Right lobe of liver (tissue), 6 donors: ENCODE measurements at regions not wholly inside any gene's neighbourhood (a gene's known extent, or its start where the extent isn't known, plus 50 kb on each side); places are given as distances from the start of the nearest gene placed in this dataset.

ENCODE experiments used
- ATAC-seq, 4 donors: fragments of 200-7000 bp; cut with Tn5 transposase; one replicate each; pipeline ENCODE4 v1.9.1; 2020; ENCODE audit warnings: mild to moderate bottlenecking in 4 of 4, moderate library complexity in 4 of 4
- DNase-seq, 3 donors: peaks; one replicate each; pipeline ENCODE4 v3.0.0-alpha.2; 2020
- H3K27ac ChIP-seq, 3 donors: fragments of 200-600 bp; one replicate each; pipeline ENCODE4 v1.8.0; 2022
- H3K27me3 ChIP-seq, 2 donors: fragments of 200-600 bp; one replicate each; pipeline ENCODE4 v1.8.0; 2022
- H3K36me3 ChIP-seq, 4 donors: fragments of 200-600 bp; sonication (generic) in 1 of 4; one replicate each; pipeline versions ENCODE4 v1.5.1 to v1.8.0; 2017 to 2022; ENCODE audit warnings: control low read depth in 1 of 4
- H3K4me1 ChIP-seq, 4 donors: fragments of 200-600 bp; sonication (generic) in 1 of 4; one replicate each; pipeline versions ENCODE4 v1.5.1 to v1.8.0; 2017 to 2022; ENCODE audit warnings: control low read depth in 1 of 4
- H3K4me3 ChIP-seq, 3 donors: fragments of 200-600 bp; one replicate each; pipeline ENCODE4 v1.8.0; 2022
- H3K9me3 ChIP-seq, 4 donors: fragments of 200-600 bp; sonication (generic) in 1 of 4; one replicate each; pipeline versions ENCODE4 v1.5.1 to v1.8.0; 2017 to 2022; ENCODE audit warnings: control low read depth in 1 of 4
- CTCF ChIP-seq, 4 donors: fragments of 200-600 bp in 3 of 4; fragments of 450-650 bp in 1 of 4; IDR thresholded peaks; one replicate each; pipeline versions ENCODE4 v1.5.1 to v1.8.0; 2016 to 2022; ENCODE audit warnings: antibody characterized with exemption in 4 of 4, mild to moderate bottlenecking in 2 of 4
- POLR2A ChIP-seq: fragments of 450-650 bp; IDR thresholded peaks from one replicate; pipeline ENCODE4 v1.6.1; 2017; ENCODE audit warnings: antibody characterized with exemption, mild to moderate bottlenecking
- WGBS: methylation state at CpG from one replicate; pipeline ENCODE4 v1.1.6; 2018; ENCODE audit warnings: low coverage, low lambda C conversion rate; ENCODE audit not compliant: insufficient coverage; ENCODE audit errors: missing lambda C conversion rate; 5-methylcytosine and 5-hydroxymethylcytosine counted together
- intact Hi-C, 2 donors: fragments of 100-400 bp; cut with DNase I; formaldehyde crosslinking; loops; one replicate each; pipeline versions ENCODE4 v1.11.2 to v1.14.1; 2022
- donor health status: DM: no; HTN: yes; CAD: no.
- donor health status: DM: no; HTN: no; CAD: no.
- donor health status: DM: no; HTN: no; CAD: no.
- donor health status: DM: no; HTN: yes; CAD: no.
- donor health status: DM: no; HTN: yes; CAD: no.

DNA sequence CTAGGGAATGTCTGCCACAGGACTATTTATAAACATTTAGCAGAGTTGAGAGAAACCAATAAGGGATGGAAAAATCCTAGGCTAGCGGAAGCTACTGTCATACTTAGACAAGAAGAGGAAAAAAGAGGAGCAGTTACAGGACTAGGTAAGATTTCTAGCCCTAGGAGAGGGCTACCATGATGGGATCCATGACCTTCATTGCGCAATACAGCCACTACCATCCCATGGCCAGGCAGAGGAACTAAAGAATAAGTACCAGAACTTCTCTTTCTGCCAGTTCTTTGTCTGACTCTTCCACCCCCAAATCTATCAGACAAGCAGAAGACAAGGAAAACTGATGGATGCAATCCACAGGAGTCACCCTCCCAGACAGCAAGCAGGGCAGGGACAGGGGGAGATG is 417.0 kb upstream of the CHST9 start:
- Histone ChIP-seq H3K27me3 (no peaks in the 10 kb centered on the region), H3K4me1 (no peaks in the 10 kb centered on the region), H3K27ac (no peak overlapping the region), H3K9me3 (no peaks in the 10 kb centered on the region), H3K36me3 (no peaks in the 10 kb centered on the region), H3K4me3 (no peak overlapping the region)
- DNase-seq (no peak), ATAC-seq (no peak)
- WGBS, result 88% methylated on average over 2 of the region's 2 CpGs
- intact Hi-C loops, result loop anchor here (10.0 kb wide), 1 partner anchor 143 kb away; no protein-coding TSS in a partner anchor
- no peak for TF ChIP-seq CTCF (IDR thresholded peaks at IDR 0.05)
- no peak for TF ChIP-seq POLR2A

DNA sequence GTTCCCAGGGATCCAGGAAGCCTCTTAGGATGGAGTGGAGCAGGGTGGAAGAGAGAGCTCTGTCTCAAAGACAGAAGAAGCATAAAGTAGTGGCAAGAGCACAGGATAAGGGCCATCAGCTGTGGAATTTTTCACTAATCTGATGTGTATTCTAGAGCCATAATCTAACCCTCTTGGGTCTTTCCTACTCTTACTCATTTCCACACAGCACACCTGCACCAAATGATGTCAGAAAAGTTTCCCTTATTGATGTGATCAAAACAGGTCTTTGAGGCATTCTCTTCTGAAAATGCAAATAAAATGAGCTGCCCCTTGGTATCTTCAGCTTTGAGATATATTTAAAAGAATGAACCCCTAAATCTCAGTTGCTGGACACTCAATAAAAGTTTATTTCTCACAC is 415.1 kb upstream of the CHST9 start:
- no peaks in the 10 kb centered on the region for H3K4me1 ChIP-seq
- H3K4me3 ChIP-seq, result no peak overlapping the region
- no peak overlapping the region for H3K27ac ChIP-seq
- no peaks in the 10 kb centered on the region for H3K27me3 ChIP-seq
- intact Hi-C loops, result loop anchor here (10.0 kb wide), 1 partner anchor 145 kb away; no protein-coding TSS in a partner anchor
- no peak for TF ChIP-seq CTCF (IDR thresholded peaks at IDR 0.05)
- TF ChIP-seq POLR2A, result no peak
- H3K9me3 ChIP-seq, result no peaks in the 10 kb centered on the region
- no peak for ATAC-seq
- DNase-seq, result no peak
- H3K36me3 ChIP-seq, result no peaks in the 10 kb centered on the region

DNA sequence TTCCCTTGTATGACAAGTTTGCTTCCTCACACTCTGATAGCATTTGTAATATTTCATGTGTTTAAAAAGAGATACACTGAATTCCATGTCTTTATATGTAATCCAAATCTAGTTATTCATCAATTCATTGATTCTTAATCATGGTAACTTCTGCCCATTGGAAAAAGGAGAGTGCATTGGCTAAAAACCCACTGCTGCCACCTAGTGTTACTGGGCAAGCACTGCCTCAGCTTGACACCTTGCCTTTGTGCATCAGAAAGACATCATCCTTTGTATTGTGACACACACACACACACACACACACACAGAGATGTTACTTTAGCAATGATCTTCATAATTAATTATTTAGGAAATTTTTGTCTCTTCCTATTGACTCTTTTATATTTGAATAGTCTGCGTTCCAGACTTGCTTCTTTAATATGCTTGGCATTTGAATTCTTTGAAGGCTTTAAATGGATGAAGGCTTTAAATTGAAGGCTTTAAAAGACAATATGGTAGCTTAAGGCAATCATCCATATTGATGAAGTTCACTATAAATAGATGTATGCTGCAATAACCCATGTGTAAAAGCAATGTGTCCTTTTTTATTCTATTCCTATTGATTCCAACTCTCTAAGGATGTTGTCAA is 414.2 kb upstream of the CHST9 start:
- WGBS, result 40% methylated on average over 1 of the region's 1 CpG
- peak; percentile 86 to 92 (median 88) for ATAC-seq
- Histone ChIP-seq H3K36me3 (no peaks in the 10 kb centered on the region), H3K4me1 (no peaks in the 10 kb centered on the region), H3K9me3 (no peaks in the 10 kb centered on the region), H3K27me3 (no peaks in the 10 kb centered on the region), H3K4me3 (no peak overlapping the region), H3K27ac (no peak overlapping the region)
- DNase-seq, result peak in 2 of 3 donors; percentile 31 to 58
- intact Hi-C loops, result no loop called here
- TF ChIP-seq POLR2A (no peak), CTCF (IDR thresholded peaks at IDR 0.05) (peak; percentile 77 to 91 (median 85))

- no peaks in the 10 kb centered on the region for H3K4me1 ChIP-seq
- H3K36me3 ChIP-seq, result no peaks in the 10 kb centered on the region
- intact Hi-C loops, result no loop called here
- no peak overlapping the region for H3K27ac ChIP-seq
- TF ChIP-seq CTCF (IDR thresholded peaks at IDR 0.05), result no peak
- no peak for TF ChIP-seq POLR2A
- H3K4me3 ChIP-seq, result no peak overlapping the region
- WGBS, result 53% methylated on average over 5 of the region's 5 CpGs
- no peak for ATAC-seq
- no peaks in the 10 kb centered on the region for H3K27me3 ChIP-seq
- H3K9me3 ChIP-seq, result no peaks in the 10 kb centered on the region
- no peak for DNase-seq
These were observed 410.2 kb upstream of the CHST9 start for GRCh38 chr18:27595113-27595838.
